GM19395 (cell line): ENCODE measurements at regions not wholly inside any gene's neighbourhood (a gene's known extent, or its start where the extent isn't known, plus 50 kb on each side); places are given as distances from the start of the nearest gene placed in this dataset.

ENCODE experiments used
- ATAC-seq: cut with Tn5 transposase; IDR thresholded peaks from one replicate; pipeline ENCODE4 v1.9.1; 2021; ENCODE audit warnings: mild to moderate bottlenecking, moderate library complexity; ENCODE audit not compliant: unreplicated experiment

DNA sequence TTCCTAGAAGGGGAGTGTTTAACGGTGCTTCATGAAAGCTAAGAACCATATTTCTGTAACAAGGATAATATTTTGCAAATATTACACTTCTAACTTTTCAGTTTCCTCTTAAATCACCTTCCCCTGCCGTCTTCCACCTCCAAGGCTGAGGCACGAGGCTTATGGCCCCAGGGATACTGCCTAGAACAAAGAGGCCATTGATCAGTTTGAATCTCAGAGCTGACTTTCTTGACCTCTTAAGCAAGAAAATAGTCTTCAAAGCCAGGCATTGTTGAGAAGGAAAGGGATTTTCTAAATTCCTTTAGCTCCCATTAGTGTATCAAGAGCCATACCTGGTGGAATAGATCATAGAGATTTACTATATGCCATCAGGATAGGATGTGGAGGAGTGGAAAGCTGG, 566.2 kb downstream of the BNC2 start:
- ATAC-seq = no peak

DNA sequence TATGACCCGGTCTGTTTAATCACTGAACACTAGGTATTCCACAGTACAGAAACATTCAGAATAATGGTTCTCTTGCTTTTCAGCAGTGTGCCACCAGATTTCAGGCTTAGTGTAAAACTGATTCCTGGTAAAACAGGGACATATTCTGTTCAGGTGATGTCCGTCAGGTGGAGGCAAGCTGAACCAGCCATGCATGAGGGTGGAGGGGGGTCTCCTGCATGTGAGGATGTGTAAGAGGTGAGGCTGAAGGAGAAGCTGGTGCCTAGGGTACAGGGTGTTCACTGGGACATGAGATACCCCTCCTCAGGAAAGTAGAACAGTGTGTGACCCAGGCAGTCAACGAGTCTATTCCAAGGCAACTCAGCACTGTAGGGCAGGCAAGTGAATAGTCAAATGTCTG, 563.9 kb downstream of the BNC2 start:
- no peak for ATAC-seq

DNA sequence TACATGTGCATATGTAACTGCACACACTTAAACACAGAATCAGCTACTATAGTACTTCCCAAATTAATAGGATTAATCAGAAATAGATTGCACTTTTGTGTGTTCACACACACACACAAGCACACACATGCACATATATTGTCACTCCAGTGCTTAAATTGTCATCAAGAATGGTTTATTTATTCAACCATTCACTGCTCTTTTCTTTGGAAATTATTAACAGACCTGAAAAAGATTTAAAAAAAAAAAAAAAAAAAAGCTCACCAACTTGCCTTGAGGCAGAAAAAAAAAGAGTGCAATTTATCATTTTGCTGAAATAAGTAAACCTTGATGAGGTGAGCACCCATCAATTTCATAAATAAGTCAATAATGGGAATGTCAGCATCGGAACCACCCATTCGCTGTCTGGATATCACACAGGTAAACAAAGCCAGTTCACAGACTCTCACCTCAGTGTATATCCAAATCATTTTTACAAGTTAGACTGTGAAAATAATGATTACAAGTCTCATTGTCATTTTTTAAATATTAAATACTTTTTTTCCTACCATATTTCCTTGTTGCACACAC, 562.8 kb downstream of the BNC2 start:
- ATAC-seq = no peak

DNA sequence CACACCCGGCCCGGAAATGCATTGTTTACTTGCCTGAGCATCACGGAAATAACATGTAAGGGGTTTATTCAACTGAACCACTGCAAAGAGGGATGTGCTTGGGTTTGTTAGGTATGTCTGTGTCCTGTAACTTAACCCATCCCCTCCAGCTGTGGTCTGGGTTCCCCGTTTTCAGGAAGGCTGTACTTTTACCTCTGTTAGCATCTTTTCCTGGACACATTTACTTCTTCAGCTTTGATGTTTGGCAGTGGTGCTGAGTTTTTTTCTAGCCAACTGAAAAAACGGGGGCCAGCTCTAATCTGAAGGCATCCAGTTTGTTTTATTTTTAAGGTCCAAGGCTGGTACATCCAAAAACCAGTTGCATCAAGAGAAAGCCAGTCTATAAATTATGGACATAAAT, 561.8 kb downstream of the BNC2 start:
- ATAC-seq = no peak

DNA sequence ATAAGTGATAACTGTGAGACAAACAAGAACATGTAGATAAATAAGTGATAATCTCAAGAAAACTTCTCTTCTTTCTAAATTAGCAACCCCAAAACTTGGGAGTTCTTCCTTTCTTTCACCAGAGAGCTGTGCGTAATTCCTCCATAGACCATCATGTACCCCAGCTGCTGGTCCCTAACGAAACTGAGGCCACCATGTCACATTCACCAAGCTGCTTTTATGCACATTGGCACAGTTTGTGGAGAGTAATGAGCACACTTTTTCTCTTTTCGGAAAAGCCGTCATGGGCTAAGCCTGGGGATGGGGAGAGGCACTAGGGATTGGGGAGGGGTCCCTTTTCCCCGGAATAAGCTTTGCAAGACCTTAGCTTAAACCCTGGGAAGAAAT, 561.4 kb downstream of the BNC2 start:
- ATAC-seq = no peak

DNA sequence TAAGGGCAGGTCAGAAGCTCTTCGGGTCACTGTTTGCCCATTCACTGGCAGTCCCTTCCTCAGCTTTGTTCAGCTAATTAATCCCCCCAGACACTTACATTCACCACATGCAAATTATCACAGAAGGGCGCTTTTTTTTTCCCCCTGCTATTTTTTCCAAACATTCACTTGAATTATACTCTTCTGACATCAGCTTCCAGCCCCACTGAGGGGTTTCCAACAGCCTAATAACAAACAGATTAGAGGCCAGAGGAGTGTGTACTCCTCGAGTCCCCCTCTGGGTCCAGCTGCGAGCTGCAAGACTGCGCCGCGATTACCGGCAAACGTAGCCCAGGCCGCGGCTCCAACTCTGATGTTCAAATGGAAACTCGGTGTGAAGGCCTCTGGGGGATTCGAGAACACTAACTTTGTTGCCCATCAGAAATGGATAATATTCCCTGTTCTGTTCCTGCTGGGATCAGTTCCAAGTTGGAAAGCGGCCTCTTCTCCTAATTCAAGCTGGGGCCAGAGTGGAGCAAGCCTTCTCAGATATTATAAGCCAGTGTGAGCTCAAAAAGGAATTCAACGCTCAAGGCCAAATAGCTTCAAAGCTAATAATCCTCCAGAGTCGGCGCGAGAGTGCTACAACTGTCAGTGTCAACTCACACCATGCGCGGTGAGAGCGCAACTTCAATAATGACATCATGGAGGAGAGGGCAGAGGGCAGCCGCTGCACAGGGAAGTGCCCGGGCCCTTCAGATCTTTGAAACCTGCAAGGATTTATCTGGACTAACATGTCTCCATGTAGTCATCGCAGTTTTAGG, 560.8 kb downstream of the BNC2 start:
- ATAC-seq = no peak

DNA sequence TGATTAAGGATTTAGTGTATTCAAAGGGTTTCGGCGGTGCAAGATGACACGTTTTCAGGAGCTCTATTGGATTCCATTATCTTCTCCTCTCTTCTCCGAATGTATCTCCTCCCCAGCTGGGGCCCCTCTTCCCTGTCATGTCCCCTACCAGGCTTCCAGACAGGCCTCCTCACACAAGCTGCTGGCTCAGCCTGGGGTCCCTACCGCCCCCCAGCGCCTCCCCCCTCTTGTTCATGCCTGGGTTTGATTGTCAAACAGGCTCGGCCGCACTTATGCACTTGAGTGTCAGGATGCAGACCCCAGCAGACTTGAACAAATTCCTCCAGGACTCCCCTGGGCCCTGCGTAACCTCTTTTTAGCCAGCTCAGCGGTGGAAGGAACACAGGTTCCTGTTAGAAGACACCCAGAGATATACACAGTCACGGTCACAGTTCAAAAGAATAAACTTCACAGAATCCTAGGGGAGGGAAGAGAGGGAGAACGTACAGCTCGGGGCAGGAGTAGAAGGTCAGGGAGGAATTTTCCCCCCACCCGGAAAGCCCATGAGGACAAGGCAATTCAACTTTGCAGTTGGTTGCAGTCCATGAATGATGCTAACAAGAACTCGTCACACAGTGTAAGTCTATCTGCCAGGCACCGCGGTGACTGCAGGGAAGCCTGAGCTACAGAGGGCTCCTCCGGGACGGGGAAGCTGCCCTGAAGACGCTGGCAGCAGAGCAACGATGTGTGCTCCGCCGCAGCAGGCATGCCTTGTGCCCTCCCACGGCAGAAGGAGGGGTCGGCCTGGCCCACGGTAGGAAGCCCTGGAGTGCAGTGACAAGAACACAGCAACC, 560.0 kb downstream of the BNC2 start:
- ATAC-seq = no peak

DNA sequence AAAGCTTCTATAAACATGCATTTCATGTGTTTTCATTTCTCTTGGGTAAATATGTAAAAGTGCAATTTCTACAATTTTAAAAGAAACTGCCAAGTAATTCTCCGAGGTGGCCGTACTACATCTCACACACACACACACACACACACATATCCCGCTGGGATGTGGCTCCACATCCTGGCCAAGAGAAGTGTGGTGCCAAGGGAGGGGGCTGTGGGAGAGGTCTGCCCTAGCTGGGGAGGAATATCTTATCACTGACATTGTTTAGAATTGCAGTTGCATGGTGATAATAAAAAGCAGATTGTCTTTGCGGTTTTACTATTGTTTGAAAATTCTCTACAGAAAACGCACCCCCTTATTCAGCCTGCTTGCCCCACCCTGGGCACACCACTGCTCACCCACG, 558.4 kb downstream of the BNC2 start:
- ATAC-seq = no peak

DNA sequence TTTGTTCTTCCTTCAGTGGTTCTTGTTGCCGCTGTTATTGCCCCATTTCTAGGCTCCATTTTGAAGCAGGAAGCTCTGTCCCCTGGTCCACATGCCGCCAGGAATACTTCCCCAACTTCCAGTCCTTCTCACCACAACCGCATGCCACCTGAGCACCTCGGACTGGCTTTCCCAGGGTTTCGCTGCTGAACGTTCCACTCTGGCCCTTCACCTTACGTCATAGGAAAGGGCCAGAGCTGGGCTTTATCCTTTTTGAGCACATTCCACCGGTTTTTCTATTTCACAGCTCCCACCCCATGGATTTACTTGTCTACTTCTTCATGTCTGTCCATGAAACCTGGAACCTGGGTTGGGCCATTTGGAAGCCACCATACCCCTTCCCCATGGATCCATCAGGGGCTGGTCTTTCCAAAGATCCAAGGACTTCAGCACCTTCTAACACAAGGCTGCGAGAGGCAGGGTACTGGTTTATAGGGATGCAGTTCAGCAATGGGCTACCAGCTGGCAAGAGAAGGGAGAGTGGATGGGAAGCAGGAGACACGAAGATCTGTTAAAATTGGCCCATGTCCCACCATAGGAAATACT, 557.4 kb downstream of the BNC2 start:
- ATAC-seq = no peak

DNA sequence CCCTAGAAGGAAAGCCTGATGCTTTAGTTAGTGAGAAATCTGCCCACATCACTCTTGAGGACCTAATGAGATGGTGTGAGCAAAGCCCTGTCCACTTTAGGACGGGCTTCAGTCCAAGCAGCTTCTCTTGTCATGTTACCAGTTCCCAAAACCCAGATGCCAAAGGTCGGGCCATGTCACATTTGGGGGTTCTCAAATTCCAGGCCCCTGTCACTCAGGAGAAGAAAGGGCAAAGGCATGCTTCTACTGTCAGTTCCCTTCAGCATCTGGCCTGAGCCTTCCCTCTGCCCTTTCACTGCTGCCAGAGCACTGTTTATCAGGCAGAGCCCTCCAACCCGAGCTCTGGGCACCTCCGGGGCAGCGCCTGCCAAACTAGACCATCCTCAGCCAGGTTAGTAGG, 556.0 kb downstream of the BNC2 start:
- ATAC-seq = no peak

DNA sequence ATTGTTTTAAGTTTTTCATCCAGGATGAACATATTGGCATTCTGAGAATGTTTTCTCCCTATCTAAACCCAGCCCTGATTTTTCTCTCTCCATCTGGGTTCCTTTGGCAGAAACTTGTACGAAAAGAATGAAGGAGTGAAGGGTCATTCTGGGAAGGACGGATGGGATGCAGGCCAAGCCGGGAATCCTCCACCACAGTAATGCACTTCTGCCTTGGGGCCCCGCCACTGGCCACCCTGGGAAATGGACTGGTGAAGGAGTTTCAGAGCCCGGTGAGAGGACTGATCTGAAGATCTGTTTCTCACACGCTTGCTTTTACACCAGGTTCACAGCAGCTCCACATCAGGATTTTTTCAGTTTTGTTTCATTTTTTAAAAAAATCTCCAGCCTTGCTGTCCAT, 554.8 kb downstream of the BNC2 start:
- ATAC-seq = no peak

DNA sequence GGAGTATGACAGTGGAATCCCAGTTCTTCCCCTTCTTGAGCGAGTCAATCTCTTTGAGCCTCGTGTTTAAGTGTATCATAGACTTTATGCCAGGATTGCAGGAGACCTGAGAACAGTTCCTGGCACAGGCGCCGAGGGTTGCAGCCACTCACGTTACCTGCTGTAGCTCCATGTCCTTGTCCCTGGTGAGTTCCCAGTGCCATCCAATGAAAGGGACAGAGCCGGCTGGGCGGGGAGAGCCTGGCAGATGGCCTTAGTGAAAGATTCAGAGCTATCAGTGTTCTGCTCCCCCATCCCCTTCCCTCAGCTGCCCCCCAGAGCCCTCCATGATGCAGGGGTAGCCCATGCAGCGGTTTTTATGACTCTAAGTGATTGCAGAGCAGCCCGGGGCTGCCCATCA, 554.0 kb downstream of the BNC2 start:
- ATAC-seq = no peak

DNA sequence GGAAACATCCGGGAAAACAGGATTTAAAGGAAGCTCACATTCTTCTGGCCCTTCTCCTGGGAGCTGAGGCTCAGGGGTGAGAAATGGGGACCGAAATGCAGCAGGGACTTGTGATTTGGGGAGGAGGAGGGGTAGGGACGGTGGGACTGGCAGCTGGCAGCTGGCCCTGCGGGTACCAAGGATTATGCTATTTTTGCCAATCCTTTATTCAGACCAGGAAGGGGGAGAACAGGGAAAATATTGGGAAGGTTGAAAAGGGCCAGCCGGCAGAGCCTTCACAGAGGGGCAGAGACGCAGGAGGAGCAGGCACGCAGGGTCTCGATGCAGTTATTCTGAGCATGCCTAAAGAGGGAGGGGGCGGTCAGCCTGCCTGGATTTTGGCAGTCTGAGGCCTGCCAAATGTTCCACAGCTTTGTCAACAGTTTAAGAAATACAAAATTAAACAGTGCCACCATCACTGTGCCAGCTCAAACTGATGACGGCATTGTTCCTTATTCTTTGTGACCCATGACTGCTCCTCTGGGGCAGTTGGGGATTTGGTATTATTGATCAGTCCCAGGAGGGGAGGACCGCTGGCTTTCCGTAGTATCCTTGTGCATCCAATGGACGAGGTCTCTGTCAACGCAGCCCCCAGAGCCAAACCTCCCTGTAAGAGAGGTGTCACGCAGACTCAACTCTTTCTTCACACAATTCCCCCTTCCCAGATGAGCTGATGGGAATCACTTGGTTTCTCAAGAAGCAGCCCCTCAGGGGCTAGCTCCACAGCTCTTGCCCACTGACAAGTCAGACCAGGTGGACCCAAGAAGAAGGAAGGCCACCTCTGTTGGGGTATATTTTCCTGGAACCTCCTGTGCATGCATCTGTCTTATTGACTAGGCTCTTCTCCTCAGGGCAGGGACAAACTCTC, 553.3 kb downstream of the BNC2 start:
- no peak for ATAC-seq

DNA sequence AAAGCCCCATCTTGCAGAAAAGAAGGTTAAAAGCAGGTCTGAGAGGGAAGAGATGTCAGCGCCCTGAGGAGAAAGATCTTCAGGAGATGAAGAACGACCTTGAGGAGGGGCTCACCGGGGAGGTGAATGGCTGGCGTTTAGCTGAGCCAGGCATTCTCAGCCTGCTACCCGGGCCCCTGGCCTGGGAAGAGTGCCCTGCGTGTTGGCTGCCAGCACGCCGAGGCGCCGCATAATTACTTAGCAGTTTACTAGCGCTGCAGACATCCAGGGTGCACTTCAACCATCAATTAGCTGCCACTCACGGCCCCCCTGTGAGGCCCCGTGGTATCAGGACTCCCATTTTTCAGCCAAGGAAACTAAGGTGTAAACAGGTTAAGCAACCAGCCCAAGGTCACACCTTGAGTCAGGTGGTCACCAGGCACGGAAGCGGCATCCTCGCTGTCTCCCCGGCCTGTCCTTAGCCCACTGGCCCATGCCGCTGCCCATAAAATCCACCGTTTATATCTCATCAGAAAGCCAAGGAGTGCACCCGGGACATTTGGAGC, 551.9 kb downstream of the BNC2 start:
- no peak for ATAC-seq

DNA sequence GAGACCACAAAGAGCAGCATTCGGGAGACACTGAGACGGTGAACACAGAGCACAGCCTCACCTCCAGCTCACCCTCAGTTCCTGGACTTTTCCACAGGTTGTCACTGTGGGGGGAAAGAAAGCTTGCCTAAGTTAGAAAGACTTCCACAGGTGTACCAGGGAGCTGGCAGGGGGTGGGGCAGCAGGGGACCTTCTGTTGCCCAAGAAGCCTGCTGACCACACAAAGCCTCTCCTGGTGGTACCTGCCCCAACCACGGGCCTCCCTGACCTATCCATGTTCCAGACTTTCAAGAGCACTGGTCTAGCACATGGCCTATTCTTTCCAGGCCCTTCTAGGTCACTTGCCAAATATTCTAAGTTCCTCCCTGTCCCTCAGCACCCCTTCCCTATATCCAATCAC, 550.8 kb downstream of the BNC2 start:
- no peak for ATAC-seq

DNA sequence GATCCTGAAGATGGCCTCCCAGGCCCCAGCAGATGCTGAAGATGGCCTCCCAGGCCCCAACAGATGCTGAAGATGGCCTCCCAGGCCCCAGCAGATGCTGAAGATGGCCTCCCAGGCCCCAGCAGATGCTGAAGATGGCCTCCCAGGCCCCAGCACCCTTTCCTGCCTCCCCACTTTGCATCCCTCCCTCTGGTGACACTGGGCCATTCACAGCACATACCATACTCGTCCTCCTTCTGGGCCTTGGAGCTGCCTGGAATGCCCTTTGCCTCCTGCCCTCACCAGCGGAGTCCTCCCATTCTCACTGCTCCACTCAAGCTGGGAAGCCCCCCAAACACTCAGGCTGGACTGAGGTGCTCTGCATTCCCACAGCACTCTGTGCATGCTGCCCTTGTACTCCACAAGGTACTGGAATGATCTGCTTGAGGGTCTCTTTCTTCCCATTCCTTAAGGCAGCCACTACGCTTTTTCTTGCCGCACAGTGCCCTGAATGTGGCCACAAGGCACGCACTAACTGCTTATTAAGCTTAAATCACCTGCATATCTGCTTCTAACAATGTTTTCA, 550.0 kb downstream of the BNC2 start:
- no peak for ATAC-seq

DNA sequence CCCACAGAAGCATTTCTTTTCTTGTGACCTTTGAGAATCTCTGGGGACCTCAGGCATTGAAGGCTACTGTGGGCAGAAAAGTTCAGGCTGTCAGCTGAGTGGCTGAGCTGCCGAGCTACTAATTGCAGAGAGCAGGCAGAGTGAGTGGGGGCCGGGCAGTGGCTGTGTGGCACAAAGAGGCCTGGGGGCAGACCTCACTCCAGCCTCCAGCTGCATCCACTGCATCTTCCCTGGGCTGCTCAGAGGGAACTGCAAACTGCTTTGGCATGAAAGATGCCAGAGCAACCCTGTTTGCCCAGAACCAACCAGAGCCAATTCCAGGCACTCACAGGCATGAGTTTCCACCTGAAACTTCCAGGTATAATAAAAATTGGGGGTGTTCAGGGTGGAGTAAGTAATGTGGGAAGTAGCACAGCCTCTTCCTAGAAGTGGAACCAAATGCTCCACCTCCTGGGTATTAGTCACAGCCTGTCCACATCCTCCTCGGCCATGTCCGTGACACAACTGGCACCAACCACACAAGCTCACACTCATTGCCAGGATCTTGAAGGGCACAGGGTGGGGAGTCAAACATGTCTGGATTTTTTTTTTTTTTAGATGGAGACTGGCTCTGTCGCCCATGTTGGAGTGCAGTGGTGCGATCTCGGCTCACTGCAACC, 548.9 kb downstream of the BNC2 start:
- no peak for ATAC-seq

DNA sequence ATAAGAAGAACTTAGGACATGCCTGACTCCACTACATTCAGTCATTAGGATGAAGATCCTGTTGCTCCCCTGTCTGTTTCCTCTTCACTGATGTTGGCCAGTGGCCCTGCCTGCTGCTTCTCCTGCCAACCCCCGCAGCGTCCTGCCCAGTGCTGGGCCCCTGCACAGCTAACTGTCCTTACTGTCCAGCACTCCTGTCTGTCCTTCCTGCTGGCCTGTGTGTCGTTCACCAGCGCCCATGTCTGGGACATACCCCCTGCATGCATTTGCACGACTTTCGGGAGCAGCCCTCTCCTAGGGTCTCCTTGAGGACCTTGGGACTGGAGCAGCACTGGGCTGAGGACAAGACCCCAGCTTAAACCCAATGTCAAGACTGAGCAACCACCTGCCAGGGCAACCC, 547.6 kb downstream of the BNC2 start:
- ATAC-seq = no peak

DNA sequence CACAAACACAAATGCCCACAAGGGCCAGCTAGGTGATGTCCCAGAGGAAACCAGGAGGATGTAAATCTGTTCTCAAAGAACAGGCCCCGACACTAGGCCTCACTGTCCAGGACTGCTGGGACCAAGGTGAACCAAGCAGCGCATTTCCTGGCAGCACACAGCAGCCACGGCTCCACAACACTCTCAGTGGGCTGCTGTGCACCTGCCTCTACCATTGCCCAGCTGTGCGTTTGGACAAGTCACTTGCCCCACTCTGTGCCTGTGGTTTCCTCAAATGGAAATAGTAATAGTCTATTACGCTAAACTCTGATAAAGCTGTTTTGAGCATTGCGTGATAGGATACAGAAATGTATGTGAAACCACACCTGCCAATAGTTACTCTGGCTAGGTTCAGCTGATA, 544.5 kb downstream of the BNC2 start:
- ATAC-seq = no peak

DNA sequence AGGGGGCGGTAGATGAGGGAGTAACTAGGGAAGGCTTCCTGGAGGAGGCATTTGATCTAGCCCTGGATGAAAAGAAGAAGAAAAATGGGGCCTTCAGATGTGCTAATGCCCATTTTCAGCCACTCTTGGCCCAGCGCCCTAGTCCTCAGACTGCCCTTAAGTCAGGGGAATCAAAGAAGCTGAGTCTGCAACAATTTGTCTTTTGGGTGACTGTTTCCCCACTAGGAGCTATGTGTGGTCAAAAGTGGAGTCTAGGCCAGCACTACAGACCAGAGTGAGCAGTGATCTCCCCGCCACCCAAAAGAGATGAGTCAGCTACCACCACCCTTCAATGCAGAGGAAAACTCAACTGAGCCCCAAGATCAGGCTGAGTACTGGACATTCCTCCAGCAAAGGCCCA, 542.1 kb downstream of the BNC2 start:
- ATAC-seq = no peak
